Suprapubic skin (tissue), 4 donors: ENCODE measurements at regions not wholly inside any gene's neighbourhood (a gene's known extent, or its start where the extent isn't known, plus 50 kb on each side); places are given as distances from the start of the nearest gene placed in this dataset.

ENCODE experiments used
- DNase-seq, 2 donors: peaks; one replicate each; pipeline ENCODE4 v3.0.0-alpha.2; 2019; ENCODE audit warnings: low spot score in 2 of 2
- H3K27ac ChIP-seq: fragments of 200-600 bp; sonication (generic); one replicate; pipeline ENCODE4 v1.5.1; 2019
- H3K27me3 ChIP-seq: fragments of 200-600 bp; sonication (generic); one replicate; pipeline ENCODE4 v1.5.1; 2019
- H3K36me3 ChIP-seq: fragments of 200-600 bp; sonication (generic); one replicate; pipeline ENCODE4 v1.5.1; 2019
- H3K4me1 ChIP-seq: fragments of 200-600 bp; sonication (generic); one replicate; pipeline ENCODE4 v1.5.1; 2019
- H3K4me3 ChIP-seq: fragments of 200-600 bp; sonication (generic); one replicate; pipeline ENCODE4 v1.5.1; 2019; ENCODE audit warnings: mild to moderate bottlenecking
- H3K9me3 ChIP-seq: fragments of 200-600 bp; sonication (generic); one replicate; pipeline ENCODE4 v1.5.1; 2019
- CTCF ChIP-seq, 2 donors: fragments of 200-600 bp in 1 of 2; fragments of 450-650 bp in 1 of 2; sonication (generic) in 1 of 2; IDR thresholded peaks; one replicate each; pipeline ENCODE4 v1.5.1; 2016 to 2019; ENCODE audit warnings: antibody characterized with exemption in 2 of 2, mild to moderate bottlenecking in 1 of 2, moderate library complexity in 1 of 2
- EP300 ChIP-seq: sonication (generic); formaldehyde crosslinking; IDR thresholded peaks from one replicate; pipeline ENCODE4 v1.6.1; 2017; ENCODE audit warnings: antibody characterized with exemption
- POLR2A ChIP-seq, 2 donors: fragments of 450-650 bp; IDR thresholded peaks; one replicate each; pipeline ENCODE4 v1.6.1; 2017; ENCODE audit warnings: antibody characterized with exemption in 2 of 2, mild to moderate bottlenecking in 2 of 2, moderate library complexity in 2 of 2
- POLR2AphosphoS5 ChIP-seq, 3 donors: sonication (generic); formaldehyde crosslinking; IDR thresholded peaks; one replicate each; pipeline ENCODE4 v1.6.1; 2017; ENCODE audit warnings: antibody characterized with exemption in 3 of 3
- WGBS: methylation state at CpG from one replicate; pipeline ENCODE4 v1.1.5; 2018; 5-methylcytosine and 5-hydroxymethylcytosine counted together

- Histone ChIP-seq H3K4me3 (no peak overlapping the region), H3K4me1 (no peaks in the 10 kb centered on the region), H3K9me3 (no peaks in the 10 kb centered on the region), H3K27ac (no peak overlapping the region), H3K27me3 (no peaks in the 10 kb centered on the region), H3K36me3 (no peaks in the 10 kb centered on the region)
- no peak for DNase-seq
- TF ChIP-seq POLR2A (IDR thresholded peaks at IDR 0.05) (no peak), CTCF (IDR thresholded peaks at IDR 0.05) (no peak), EP300 (no peak), POLR2AphosphoS5 (IDR thresholded peaks at IDR 0.05) (no peak)
These were observed 123.0 kb upstream of the CEP162 start for GRCh38 chr6:84350397-84350796.

- Histone ChIP-seq H3K4me3 (no peak overlapping the region), H3K27ac (no peak overlapping the region), H3K9me3 (no peaks in the 10 kb centered on the region), H3K36me3 (no peaks in the 10 kb centered on the region), H3K4me1 (no peaks in the 10 kb centered on the region), H3K27me3 (no peaks in the 10 kb centered on the region)
- 92% methylated on average over 1 of the region's 1 CpG for WGBS
- no peak for DNase-seq
- TF ChIP-seq EP300 (no peak), POLR2AphosphoS5 (IDR thresholded peaks at IDR 0.05) (no peak), CTCF (IDR thresholded peaks at IDR 0.05) (no peak), POLR2A (IDR thresholded peaks at IDR 0.05) (no peak)
These were observed 122.1 kb upstream of the CEP162 start for GRCh38 chr6:84349542-84349941.

- Histone ChIP-seq H3K36me3 (no peaks in the 10 kb centered on the region), H3K9me3 (no peaks in the 10 kb centered on the region), H3K4me3 (no peak overlapping the region), H3K27ac (no peak overlapping the region), H3K4me1 (no peaks in the 10 kb centered on the region), H3K27me3 (no peaks in the 10 kb centered on the region)
- no peak for DNase-seq
- no peak for TF ChIP-seq POLR2A (IDR thresholded peaks at IDR 0.05)
- TF ChIP-seq CTCF (IDR thresholded peaks at IDR 0.05), result no peak
- no peak for TF ChIP-seq EP300
- TF ChIP-seq POLR2AphosphoS5 (IDR thresholded peaks at IDR 0.05), result no peak
- whole genome bisulfite sequencing, result 67% methylated on average over 1 of the region's 1 CpG
These were observed 121.4 kb upstream of the CEP162 start for GRCh38 chr6:84348801-84349200.

- no peak overlapping the region for H3K4me3 ChIP-seq
- H3K4me1 ChIP-seq, result no peaks in the 10 kb centered on the region
- H3K27me3 ChIP-seq, result no peaks in the 10 kb centered on the region
- no peaks in the 10 kb centered on the region for H3K36me3 ChIP-seq
- DNase-seq, result no peak
- TF ChIP-seq POLR2AphosphoS5 (IDR thresholded peaks at IDR 0.05) (no peak), POLR2A (IDR thresholded peaks at IDR 0.05) (no peak), CTCF (IDR thresholded peaks at IDR 0.05) (no peak), EP300 (no peak)
- H3K9me3 ChIP-seq, result no peaks in the 10 kb centered on the region
- no peak overlapping the region for H3K27ac ChIP-seq
These were observed 118.9 kb upstream of the CEP162 start for GRCh38 chr6:84346372-84346771.

GRCh38 chr6:84344005-84344404, 116.6 kb upstream of the CEP162 start:
- DNase-seq, result no peak
- Histone ChIP-seq H3K27me3 (no peaks in the 10 kb centered on the region), H3K9me3 (no peaks in the 10 kb centered on the region), H3K27ac (no peak overlapping the region), H3K36me3 (no peaks in the 10 kb centered on the region), H3K4me3 (no peak overlapping the region), H3K4me1 (no peaks in the 10 kb centered on the region)
- no peak for TF ChIP-seq CTCF (IDR thresholded peaks at IDR 0.05)
- no peak for TF ChIP-seq EP300
- TF ChIP-seq POLR2AphosphoS5 (IDR thresholded peaks at IDR 0.05), result no peak
- no peak for TF ChIP-seq POLR2A (IDR thresholded peaks at IDR 0.05)
- 87% methylated on average over 3 of the region's 3 CpGs for WGBS
